GM12865 (cell line): ENCODE measurements at regions not wholly inside any gene's neighbourhood (a gene's known extent, or its start where the extent isn't known, plus 50 kb on each side); places are given as distances from the start of the nearest gene placed in this dataset.
A peak's percentile ranks its signal among the peaks of the same experiment; 100 is the strongest.

Experiments
- DNase-seq: peaks from one replicate; pipeline ENCODE4 v3.0.0; 2010; ENCODE audit warnings: low read depth
- H3K4me3 ChIP-seq: 2 replicates; pipeline ENCODE4 v1.5.1; 2011; ENCODE audit warnings: mild to moderate bottlenecking, low read depth, low read length, control low read depth
- CTCF ChIP-seq: IDR thresholded peaks from 2 replicates; pipeline ENCODE4 v1.5.1; 2011; ENCODE audit warnings: low read length, control low read depth, low read depth, inconsistent platforms; ENCODE audit not compliant: insufficient read depth; ENCODE audit errors: missing control alignments

GRCh38 chr4:123163501-123163900 lies 233.1 kb upstream of the SPRY1 start:
- DNase-seq: no peak
- no peak for TF ChIP-seq CTCF
- H3K4me3 ChIP-seq: no peak overlapping the region

GRCh38 chr4:123166023-123166422 lies 230.6 kb upstream of the SPRY1 start:
- no peak for TF ChIP-seq CTCF
- no peak for DNase-seq

GRCh38 chr4:123167931-123168330 lies 228.7 kb upstream of the SPRY1 start:
- no peak overlapping the region for H3K4me3 ChIP-seq
- no peak for TF ChIP-seq CTCF
- no peak for DNase-seq

More at GRCh38 chr4:123166023-123166422, 230.6 kb upstream of the SPRY1 start:
- H3K4me3 ChIP-seq: no peak overlapping the region

- TF ChIP-seq CTCF: no peak
- no peak overlapping the region for H3K4me3 ChIP-seq
- DNase-seq: peak; percentile 2
These were observed 227.8 kb upstream of the SPRY1 start for GRCh38 chr4:123168812-123169211.

- no peak for TF ChIP-seq CTCF
These were observed 225.8 kb upstream of the SPRY1 start for GRCh38 chr4:123170843-123171242.

GRCh38 chr4:123176605-123177004 lies 220.0 kb upstream of the SPRY1 start:
- TF ChIP-seq CTCF: no peak
- H3K4me3 ChIP-seq: no peak overlapping the region
- DNase-seq: no peak

More at GRCh38 chr4:123170843-123171242, 225.8 kb upstream of the SPRY1 start:
- no peak overlapping the region for H3K4me3 ChIP-seq
- DNase-seq: no peak

- TF ChIP-seq CTCF: no peak
- no peak for DNase-seq
- no peak overlapping the region for H3K4me3 ChIP-seq
These were observed 214.3 kb upstream of the SPRY1 start for GRCh38 chr4:123182289-123182688.
